GM18520 (cell line): ENCODE measurements at regions not wholly inside any gene's neighbourhood (a gene's known extent, or its start where the extent isn't known, plus 50 kb on each side); places are given as distances from the start of the nearest gene placed in this dataset.

Experiments used
- ATAC-seq: cut with Tn5 transposase; IDR thresholded peaks from one replicate; pipeline ENCODE4 v1.9.1; 2021; ENCODE audit not compliant: unreplicated experiment

- ATAC-seq: peak; percentile 52
These were observed 708.8 kb downstream of the DHX35 start for GRCh38 chr20:39670988-39671387.

GRCh38 chr20:39669659-39670058, 707.5 kb downstream of the DHX35 start:
- ATAC-seq: no peak

- ATAC-seq: no peak
These were observed 705.9 kb downstream of the DHX35 start for GRCh38 chr20:39668038-39668437.

- no peak for ATAC-seq
These were observed 699.7 kb downstream of the DHX35 start for GRCh38 chr20:39661833-39662232.

- ATAC-seq: no peak
These were observed 698.8 kb downstream of the DHX35 start for GRCh38 chr20:39660965-39661364.

- ATAC-seq: no peak
These were observed 698.1 kb downstream of the DHX35 start for GRCh38 chr20:39660226-39660625.

GRCh38 chr20:39658662-39659409, 696.7 kb downstream of the DHX35 start:
- no peak for ATAC-seq

GRCh38 chr20:39654171-39654570, 692.0 kb downstream of the DHX35 start:
- ATAC-seq: no peak

GRCh38 chr20:39651645-39652325, 689.6 kb downstream of the DHX35 start:
- ATAC-seq: no peak

GRCh38 chr20:39646874-39647413, 684.8 kb downstream of the DHX35 start:
- no peak for ATAC-seq

- no peak for ATAC-seq
These were observed 683.0 kb downstream of the DHX35 start for GRCh38 chr20:39645131-39645530.

- no peak for ATAC-seq
These were observed 681.1 kb downstream of the DHX35 start for GRCh38 chr20:39643292-39643691.

- ATAC-seq: no peak
These were observed 679.3 kb downstream of the DHX35 start for GRCh38 chr20:39641423-39641822.

- no peak for ATAC-seq
These were observed 678.0 kb downstream of the DHX35 start for GRCh38 chr20:39640147-39640546.

GRCh38 chr20:39638731-39639130, 676.6 kb downstream of the DHX35 start:
- no peak for ATAC-seq

- ATAC-seq: no peak
These were observed 671.5 kb downstream of the DHX35 start for GRCh38 chr20:39633689-39634088.

- no peak for ATAC-seq
These were observed 670.6 kb downstream of the DHX35 start for GRCh38 chr20:39632757-39633156.

- no peak for ATAC-seq
These were observed 670.0 kb downstream of the DHX35 start for GRCh38 chr20:39632176-39632575.

- no peak for ATAC-seq
These were observed 669.4 kb downstream of the DHX35 start for GRCh38 chr20:39631557-39631956.

- no peak for ATAC-seq
These were observed 668.2 kb downstream of the DHX35 start for GRCh38 chr20:39630215-39630908.

- ATAC-seq: no peak
These were observed 665.6 kb downstream of the DHX35 start for GRCh38 chr20:39627765-39628164.

- no peak for ATAC-seq
These were observed 662.2 kb downstream of the DHX35 start for GRCh38 chr20:39624316-39624715.
